Thyroid gland (tissue), 4 donors: ENCODE measurements at regions not wholly inside any gene's neighbourhood (a gene's known extent, or its start where the extent isn't known, plus 50 kb on each side); places are given as distances from the start of the nearest gene placed in this dataset.

Source experiments
- DNase-seq, 2 donors: peaks; one replicate each; pipeline ENCODE4 v3.0.0-alpha.2; 2019
- H3K27ac ChIP-seq, 3 donors: fragments of 200-600 bp; sonication (generic); 1 replicate in 2 of 3; 2 replicates in 1 of 3; pipeline ENCODE4 v1.5.1; 2016 to 2019; ENCODE audit warnings: mild to moderate bottlenecking in 1 of 3, moderate library complexity in 1 of 3
- H3K27me3 ChIP-seq: fragments of 200-600 bp; sonication (generic); one replicate; pipeline ENCODE4 v1.5.1; 2019
- H3K36me3 ChIP-seq, 2 donors: fragments of 200-600 bp; sonication (generic); one replicate each; pipeline ENCODE4 v1.5.1; 2016 to 2019
- H3K4me1 ChIP-seq, 2 donors: fragments of 200-600 bp; sonication (generic); one replicate each; pipeline ENCODE4 v1.5.1; 2017 to 2019
- H3K4me3 ChIP-seq, 3 donors: fragments of 200-600 bp; sonication (generic); replicated peaks in 1 of 3; 1 replicate in 2 of 3; 2 replicates in 1 of 3; pipeline ENCODE4 v1.5.1; 2016; ENCODE audit warnings: mild to moderate bottlenecking in 1 of 3
- H3K9me3 ChIP-seq: fragments of 200-600 bp; sonication (generic); one replicate; pipeline ENCODE4 v1.5.1; 2017
- POLR2A ChIP-seq, 2 donors: fragments of 450-650 bp; IDR thresholded peaks; one replicate each; pipeline ENCODE4 v1.6.1; 2017; ENCODE audit warnings: antibody characterized with exemption in 2 of 2, mild to moderate bottlenecking in 2 of 2, moderate library complexity in 1 of 2
- WGBS, 2 donors: methylation state at CpG; one replicate each; pipeline ENCODE4 v1.1.5; 2017; 5-methylcytosine and 5-hydroxymethylcytosine counted together
- intact Hi-C: fragments of 100-400 bp; cut with DNase I; formaldehyde crosslinking; loops from one replicate; pipeline ENCODE4 v1.15.1; 2023
- TF ChIP-seq, protein P1 (sequence below), 6 experiments: fragments of 200-600 bp in 3 of 6; fragments of 450-650 bp in 3 of 6; sonication (generic) in 3 of 6; IDR thresholded peaks; one replicate each; pipeline ENCODE4 v1.5.1; 2016 to 2019; ENCODE audit warnings: antibody characterized with exemption in 6 of 6, mild to moderate bottlenecking in 2 of 6, inconsistent platforms in 1 of 6, moderate library complexity in 1 of 6

DNA sequence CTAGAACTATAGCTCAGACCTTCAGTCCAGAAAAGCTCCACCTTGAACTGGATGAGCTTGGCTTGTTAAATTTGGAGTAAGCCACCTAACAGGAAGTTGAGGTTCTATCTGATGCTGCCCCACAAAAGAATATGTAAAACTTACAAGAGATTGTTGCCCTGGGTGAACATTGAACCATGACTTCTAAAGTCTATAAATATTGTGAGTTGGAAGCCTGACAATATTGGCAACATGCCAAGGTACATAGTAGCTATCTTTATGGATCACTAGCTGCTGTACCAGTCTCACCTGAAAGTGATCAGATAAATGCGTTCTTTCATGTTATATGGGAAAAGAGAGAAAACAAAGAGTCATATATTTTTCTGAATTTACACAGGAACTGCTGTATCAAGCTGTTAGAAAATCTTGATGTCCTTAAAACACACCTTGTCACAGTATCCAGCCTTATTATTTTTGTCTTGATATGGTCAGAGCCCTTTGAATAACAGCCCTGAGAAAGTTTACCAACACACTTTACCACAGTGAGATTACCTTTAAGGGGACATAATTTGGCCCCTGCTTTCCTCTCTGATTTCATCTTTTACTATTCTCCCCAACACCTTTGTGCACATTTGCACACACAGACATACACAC, 92.0 kb downstream of the LSMEM1 start:
- TF ChIP-seq, protein P1, sequence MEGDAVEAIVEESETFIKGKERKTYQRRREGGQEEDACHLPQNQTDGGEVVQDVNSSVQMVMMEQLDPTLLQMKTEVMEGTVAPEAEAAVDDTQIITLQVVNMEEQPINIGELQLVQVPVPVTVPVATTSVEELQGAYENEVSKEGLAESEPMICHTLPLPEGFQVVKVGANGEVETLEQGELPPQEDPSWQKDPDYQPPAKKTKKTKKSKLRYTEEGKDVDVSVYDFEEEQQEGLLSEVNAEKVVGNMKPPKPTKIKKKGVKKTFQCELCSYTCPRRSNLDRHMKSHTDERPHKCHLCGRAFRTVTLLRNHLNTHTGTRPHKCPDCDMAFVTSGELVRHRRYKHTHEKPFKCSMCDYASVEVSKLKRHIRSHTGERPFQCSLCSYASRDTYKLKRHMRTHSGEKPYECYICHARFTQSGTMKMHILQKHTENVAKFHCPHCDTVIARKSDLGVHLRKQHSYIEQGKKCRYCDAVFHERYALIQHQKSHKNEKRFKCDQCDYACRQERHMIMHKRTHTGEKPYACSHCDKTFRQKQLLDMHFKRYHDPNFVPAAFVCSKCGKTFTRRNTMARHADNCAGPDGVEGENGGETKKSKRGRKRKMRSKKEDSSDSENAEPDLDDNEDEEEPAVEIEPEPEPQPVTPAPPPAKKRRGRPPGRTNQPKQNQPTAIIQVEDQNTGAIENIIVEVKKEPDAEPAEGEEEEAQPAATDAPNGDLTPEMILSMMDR (IDR thresholded peaks at IDR 0.05) = no peak
- TF ChIP-seq POLR2A (IDR thresholded peaks at IDR 0.05) = no peak
- no peaks in the 10 kb centered on the region for H3K9me3 ChIP-seq
- no peak for DNase-seq
- peak overlapping the region; percentile 15 to 71 (median 63) for H3K27ac ChIP-seq
- H3K27me3 ChIP-seq = no peaks in the 10 kb centered on the region
- 23 to 26% methylated on average over 1 of the region's 1 CpG for WGBS, 2 donors
- H3K4me1 ChIP-seq = peaks cover 25 to 27% of the 10 kb centered on the region in 2 donors
- H3K36me3 ChIP-seq = no peaks in the 10 kb centered on the region
- intact Hi-C loops = no loop called here
- no peak overlapping the region for H3K4me3 ChIP-seq

DNA sequence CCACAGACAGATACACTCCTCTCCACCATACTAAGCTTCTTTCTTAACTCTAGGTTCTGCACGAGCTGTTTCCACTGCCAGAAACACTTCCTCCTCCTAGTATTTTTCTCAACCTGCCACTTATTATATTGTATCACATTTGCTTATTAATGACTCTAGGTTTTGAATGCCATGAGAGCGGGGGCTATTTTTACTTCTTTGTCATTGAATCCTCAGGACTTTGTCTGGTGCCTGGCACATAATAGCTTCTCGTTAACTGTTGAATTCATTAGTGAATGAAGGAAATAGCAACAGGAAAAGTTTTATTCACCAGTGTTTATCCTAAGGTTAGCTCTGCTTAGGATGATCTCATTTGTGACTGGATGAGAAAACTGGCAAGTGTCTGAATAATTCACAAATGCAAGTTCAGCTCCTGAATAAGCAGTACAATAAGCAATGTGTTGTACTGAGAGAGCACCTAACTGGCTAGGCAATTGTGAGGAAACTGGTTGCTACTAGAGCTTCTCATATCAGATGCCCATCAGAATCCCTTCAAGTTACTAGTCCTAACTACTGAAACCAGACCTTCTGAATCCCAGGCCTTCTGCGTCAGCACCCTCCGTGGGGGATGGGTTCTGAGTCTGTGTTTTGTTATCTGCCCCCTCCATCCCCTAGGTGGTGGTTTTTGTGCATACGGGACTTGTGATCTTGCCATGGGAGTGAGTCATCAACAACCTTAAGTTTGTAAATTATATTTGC, 92.7 kb downstream of the LSMEM1 start:
- H3K4me3 ChIP-seq = no peak overlapping the region
- no peaks in the 10 kb centered on the region for H3K27me3 ChIP-seq
- H3K9me3 ChIP-seq = no peaks in the 10 kb centered on the region
- TF ChIP-seq, protein P1 (IDR thresholded peaks at IDR 0.05) = no peak
- TF ChIP-seq POLR2A (IDR thresholded peaks at IDR 0.05) = no peak
- H3K4me1 ChIP-seq = peaks cover 25 to 27% of the 10 kb centered on the region in 2 donors
- H3K27ac ChIP-seq = peak overlapping the region; percentile 15 to 71 (median 63)
- intact Hi-C loops = no loop called here
- DNase-seq = no peak
- 62 to 66% methylated on average over 6 of the region's 6 CpGs for WGBS, 2 donors
- H3K36me3 ChIP-seq = no peaks in the 10 kb centered on the region

DNA sequence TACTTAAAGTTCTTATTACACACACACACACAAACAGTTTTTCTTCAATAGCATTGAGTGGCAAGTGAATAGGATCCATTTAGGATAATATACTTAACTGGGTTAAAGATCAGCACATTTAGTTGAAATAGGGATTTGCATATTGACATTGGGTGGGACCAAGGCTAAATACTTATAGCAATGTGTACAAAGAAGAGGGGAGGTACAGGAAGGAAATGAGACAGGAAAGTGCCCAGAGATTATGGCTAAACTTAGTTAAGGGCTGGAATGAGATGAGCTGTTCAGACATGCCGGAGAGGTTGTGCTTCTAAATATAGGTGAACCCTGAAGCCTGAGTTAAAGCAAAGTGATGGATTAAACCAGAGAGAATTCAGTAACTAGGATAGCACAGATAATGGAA, 95.1 kb downstream of the LSMEM1 start:
- Histone ChIP-seq H3K9me3 (no peaks in the 10 kb centered on the region), H3K4me1 (peaks cover 25 to 27% of the 10 kb centered on the region in 2 donors), H3K27ac (no peak overlapping the region), H3K27me3 (no peaks in the 10 kb centered on the region), H3K4me3 (no peak overlapping the region), H3K36me3 (no peaks in the 10 kb centered on the region)
- no peak for TF ChIP-seq POLR2A (IDR thresholded peaks at IDR 0.05)
- TF ChIP-seq, protein P1 (IDR thresholded peaks at IDR 0.05) = no peak
- no peak for DNase-seq
- WGBS, 2 donors = 69 to 79% methylated on average over 1 of the region's 1 CpG
- intact Hi-C loops = no loop called here

DNA sequence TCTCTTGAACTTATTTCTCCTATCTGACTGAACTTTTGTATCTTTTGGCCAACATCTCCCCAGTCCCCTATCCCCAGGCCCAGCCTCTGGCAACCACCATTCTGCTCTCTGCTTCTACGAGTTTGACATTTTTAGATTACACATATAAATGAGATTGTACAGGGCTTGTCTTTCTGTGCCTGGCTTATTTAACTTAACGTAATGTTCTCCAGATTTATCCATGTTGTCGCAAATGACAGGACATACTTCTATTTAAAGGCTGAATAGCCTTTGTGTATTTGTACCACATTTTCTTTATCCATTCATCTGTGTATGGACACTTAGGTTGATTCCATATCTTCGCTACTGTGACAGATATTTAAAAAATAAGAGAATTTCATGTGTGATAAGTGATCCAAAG, 98.6 kb downstream of the LSMEM1 start:
- intact Hi-C loops = no loop called here
- Histone ChIP-seq H3K9me3 (no peaks in the 10 kb centered on the region), H3K4me1 (peaks cover under 1 to 2% of the 10 kb centered on the region in 2 donors), H3K27me3 (no peaks in the 10 kb centered on the region), H3K4me3 (no peak overlapping the region), H3K36me3 (no peaks in the 10 kb centered on the region), H3K27ac (no peak overlapping the region)
- WGBS, 2 donors = 84 to 91% methylated on average over 4 of the region's 4 CpGs
- no peak for TF ChIP-seq POLR2A (IDR thresholded peaks at IDR 0.05)
- TF ChIP-seq, protein P1 (IDR thresholded peaks at IDR 0.05) = no peak
- no peak for DNase-seq
